H1 (cell line): ENCODE measurements at regions not wholly inside any gene's neighbourhood (a gene's known extent, or its start where the extent isn't known, plus 50 kb on each side); places are given as distances from the start of the nearest gene placed in this dataset.

Experiments
- CTCF ChIA-PET: fragments of 300-600 bp; sonication (Branson Sonifier 250); formaldehyde crosslinking; loops from one replicate; lab custom pipeline; 2021; ENCODE audit not compliant: partially characterized antibody; lab: Charles Lee
- POLR2A ChIA-PET: fragments of 300-600 bp; sonication (Branson Sonifier 250); formaldehyde crosslinking; loops from one replicate; lab custom pipeline; 2021; ENCODE audit warnings: inconsistent platforms; ENCODE audit not compliant: partially characterized antibody; lab: Charles Lee
- DNase-seq, 2 experiments: peaks; one replicate each; pipeline versions ENCODE4 v3.0.0 to v3.0.0-alpha.2; 2010 to 2022; ENCODE audit warnings: low spot score in 2 of 2, low read depth in 1 of 2, mixed read lengths in 1 of 2
- FAIRE-seq: peaks from 2 replicates; lab custom pipeline; 2011; peaks lifted over from hg19 to GRCh38; lab: Jason Lieb, UNC
- H2AFZ ChIP-seq: 2 replicates; pipeline ENCODE4 v1.8.1; 2012; ENCODE audit warnings: low read length, inconsistent platforms
- H2AK5ac ChIP-seq: 2 replicates; pipeline ENCODE4 v1.6.1; 2013; ENCODE audit warnings: low read depth, low read length
- H2BK120ac ChIP-seq: replicated peaks from 2 replicates; pipeline ENCODE3; 2013; ENCODE audit warnings: low read depth, low read length, inconsistent platforms
- H2BK12ac ChIP-seq: 2 replicates; pipeline ENCODE4 v1.6.1; 2013; ENCODE audit warnings: low read depth, low read length
- H2BK15ac ChIP-seq: 2 replicates; pipeline ENCODE4 v1.6.1; 2013; ENCODE audit warnings: low read length
- H2BK20ac ChIP-seq: 2 replicates; pipeline ENCODE4 v1.6.1; 2013; ENCODE audit warnings: low read length
- H2BK5ac ChIP-seq: 2 replicates; pipeline ENCODE4 v1.6.1; 2013; ENCODE audit warnings: low read depth, low read length
- H3K14ac ChIP-seq: 2 replicates; pipeline ENCODE4 v1.6.1; 2013; ENCODE audit warnings: inconsistent platforms; ENCODE audit not compliant: insufficient read length
- H3K18ac ChIP-seq: 2 replicates; pipeline ENCODE4 v1.6.1; 2013; ENCODE audit warnings: low read length; ENCODE audit errors: extremely low read depth
- H3K23ac ChIP-seq: 2 replicates; pipeline ENCODE4 v1.6.1; 2013; ENCODE audit warnings: inconsistent platforms; ENCODE audit not compliant: insufficient read length
- H3K23me2 ChIP-seq: 2 replicates; pipeline ENCODE4 v1.6.1; 2013; ENCODE audit warnings: low read depth, low read length
- H3K27ac ChIP-seq: 2 replicates; pipeline ENCODE4 v1.6.1; 2011; ENCODE audit warnings: low read depth, low read length, inconsistent platforms
- H3K27me3 ChIP-seq, 4 experiments: replicated peaks in 1 of 4; 1 replicate in 1 of 4; 2 replicates in 3 of 4; pipeline versions ENCODE4 v1.6.1 to v1.8.1; 2011 to 2013; ENCODE audit warnings: low read length in 3 of 4, mild to moderate bottlenecking in 3 of 4, inconsistent platforms in 2 of 4, mixed read lengths in 2 of 4, moderate library complexity in 1 of 4; ENCODE audit not compliant: control insufficient read depth in 3 of 4, insufficient read depth in 3 of 4; ENCODE audit errors: extremely low read depth in 1 of 4
- H3K36me3 ChIP-seq, 4 experiments: 2 replicates each; pipeline versions ENCODE4 v1.6.1 to v1.8.1; 2011 to 2013; ENCODE audit warnings: mild to moderate bottlenecking in 4 of 4, low read length in 3 of 4, moderate library complexity in 2 of 4, control low read depth in 1 of 4, inconsistent platforms in 1 of 4; ENCODE audit not compliant: insufficient read depth in 4 of 4, control insufficient read depth in 2 of 4
- H3K4ac ChIP-seq: replicated peaks from 2 replicates; pipeline ENCODE3; 2013; ENCODE audit warnings: low read length, low read depth, mixed read lengths, inconsistent platforms; ENCODE audit not compliant: insufficient read length
- H3K4me1 ChIP-seq, 4 experiments: replicated peaks in 1 of 4; 1 replicate in 1 of 4; 2 replicates in 3 of 4; pipeline versions ENCODE4 v1.6.1 to v1.8.1; 2011 to 2013; ENCODE audit warnings: low read length in 3 of 4, inconsistent platforms in 2 of 4, mixed read lengths in 1 of 4; ENCODE audit not compliant: insufficient read depth in 4 of 4, control insufficient read depth in 3 of 4
- H3K4me2 ChIP-seq, 2 experiments: 2 replicates each; pipeline versions ENCODE4 v1.6.1 to v1.8.1; 2011 to 2013; ENCODE audit warnings: low read depth in 2 of 2, low read length in 2 of 2, control low read depth in 1 of 2, inconsistent platforms in 1 of 2, mild to moderate bottlenecking in 1 of 2; ENCODE audit not compliant: insufficient read depth in 1 of 2
- H3K4me3 ChIP-seq, 4 experiments: fragments of 200-600, 300-600 bp in 1 of 4; sonication (generic), shearing (Covaris generic), sonication (Bioruptor Twin) in 1 of 4; 2 replicates each; pipeline versions ENCODE4 v1.5.1 to v1.8.1; 2011 to 2016; ENCODE audit warnings: low read length in 4 of 4, low read depth in 3 of 4, control low read depth in 2 of 4, inconsistent platforms in 2 of 4, mild to moderate bottlenecking in 2 of 4, mixed read lengths in 1 of 4, moderate library complexity in 1 of 4; ENCODE audit not compliant: insufficient read depth in 2 of 4; ENCODE audit errors: extremely low read depth in 1 of 4
- H3K56ac ChIP-seq: replicated peaks from 2 replicates; pipeline ENCODE3; 2013; ENCODE audit warnings: low read depth, mild to moderate bottlenecking, mixed read lengths, low read length, inconsistent platforms; ENCODE audit not compliant: insufficient read length
- H3K79me1 ChIP-seq: 2 replicates; pipeline ENCODE4 v1.6.1; 2013; ENCODE audit warnings: low read depth, low read length, control low read depth
- H3K79me2 ChIP-seq, 2 experiments: 2 replicates each; pipeline versions ENCODE4 v1.6.1 to v1.8.1; 2012 to 2013; ENCODE audit warnings: low read length in 2 of 2, mild to moderate bottlenecking in 2 of 2, inconsistent platforms in 1 of 2; ENCODE audit not compliant: insufficient read depth in 2 of 2, control insufficient read depth in 1 of 2
- H3K9ac ChIP-seq, 4 experiments: replicated peaks in 1 of 4; 1 replicate in 1 of 4; 2 replicates in 3 of 4; pipeline versions ENCODE4 v1.6.1 to v1.8.1; 2011 to 2013; ENCODE audit warnings: low read depth in 3 of 4, low read length in 3 of 4, control low read depth in 2 of 4, mild to moderate bottlenecking in 2 of 4, moderate library complexity in 2 of 4, inconsistent platforms in 1 of 4; ENCODE audit errors: extremely low read depth in 1 of 4
- H3K9me3 ChIP-seq, 2 experiments: 2 replicates each; pipeline versions ENCODE4 v1.6.1 to v1.8.1; 2012 to 2013; ENCODE audit warnings: mild to moderate bottlenecking in 2 of 2, moderate library complexity in 2 of 2, control low read depth in 1 of 2, inconsistent platforms in 1 of 2, low read depth in 1 of 2, low read length in 1 of 2, mixed read lengths in 1 of 2; ENCODE audit not compliant: insufficient read depth in 2 of 2
- H4K20me1 ChIP-seq, 2 experiments: replicated peaks in 1 of 2; 2 replicates each; pipeline versions ENCODE3 to v1.8.1; 2011 to 2013; ENCODE audit warnings: inconsistent platforms in 2 of 2, low read length in 2 of 2, mild to moderate bottlenecking in 1 of 2; ENCODE audit not compliant: insufficient read depth in 2 of 2, control insufficient read depth in 1 of 2
- H4K5ac ChIP-seq: 2 replicates; pipeline ENCODE4 v1.6.1; 2013; ENCODE audit warnings: low read length, low read depth, mixed read lengths, inconsistent platforms; ENCODE audit not compliant: insufficient read length
- H4K8ac ChIP-seq: 2 replicates; pipeline ENCODE4 v1.8.0; 2013; ENCODE audit warnings: mild to moderate bottlenecking, moderate library complexity, low read length, inconsistent platforms; ENCODE audit not compliant: insufficient read depth; ENCODE audit errors: extremely low read depth
- H4K91ac ChIP-seq: replicated peaks from 2 replicates; pipeline ENCODE3; 2013; ENCODE audit warnings: low read length, mixed read lengths, inconsistent platforms; ENCODE audit not compliant: insufficient read length
- CHD1 ChIP-seq: IDR thresholded peaks from 2 replicates; pipeline ENCODE4 v1.6.1; 2012; ENCODE audit warnings: low read depth, low read length, improper control_type of control experiment
- CREB1 ChIP-seq: IDR thresholded peaks from 2 replicates; pipeline ENCODE4 v1.6.1; 2012; ENCODE audit warnings: inconsistent platforms
- EZH2 ChIP-seq: fragments of 200-600 bp; sonication (generic); IDR thresholded peaks from 2 replicates; pipeline ENCODE4 v1.7.1; 2012; ENCODE audit warnings: low read depth, mild to moderate bottlenecking, moderate library complexity, low read length, inconsistent platforms; ENCODE audit not compliant: severe bottlenecking
- HDAC6 ChIP-seq: IDR thresholded peaks from one replicate; pipeline ENCODE4 v1.7.1; 2012; ENCODE audit warnings: low read depth, mild to moderate bottlenecking, inconsistent platforms, low read length, moderate library complexity
- KDM5A ChIP-seq: fragments of 200-600 bp; IDR thresholded peaks from 2 replicates; pipeline ENCODE4 v1.7.1; 2012; ENCODE audit warnings: mild to moderate bottlenecking, low read length, inconsistent platforms, mixed read lengths
- POLR2A ChIP-seq, 2 experiments: IDR thresholded peaks; 1 replicate in 1 of 2; 2 replicates in 1 of 2; pipeline ENCODE4 v1.6.1; 2011; ENCODE audit warnings: low read depth in 2 of 2, low read length in 2 of 2, mild to moderate bottlenecking in 2 of 2; ENCODE audit errors: control extremely low read depth in 1 of 2
- RBBP5 ChIP-seq: IDR thresholded peaks from 2 replicates; pipeline ENCODE4 v1.7.1; 2012; ENCODE audit warnings: low read depth, mild to moderate bottlenecking, inconsistent platforms, low read length, moderate library complexity, borderline replicate concordance
- SRF ChIP-seq: IDR thresholded peaks from 2 replicates; pipeline ENCODE4 v1.6.1; 2011; ENCODE audit warnings: mild to moderate bottlenecking, low read depth, low read length, moderate library complexity
- TCF12 ChIP-seq: IDR thresholded peaks from 2 replicates; pipeline ENCODE4 v1.6.1; 2011; ENCODE audit warnings: low read depth, mild to moderate bottlenecking, low read length
- WGBS, 2 experiments: shearing (Covaris generic) in 1 of 2; methylation state at CpG; one replicate each; pipeline versions ENCODE4 v1.1.6 to v1.1.7; 2013 to 2015; ENCODE audit warnings: low lambda C conversion rate in 2 of 2, mixed read lengths in 2 of 2, inconsistent platforms in 1 of 2, low coverage in 1 of 2, missing lambda C conversion rate in 1 of 2; ENCODE audit not compliant: insufficient replicate concordance in 2 of 2, insufficient coverage in 1 of 2, insufficient read length in 1 of 2; ENCODE audit errors: extremely low coverage in 1 of 2, missing lambda C conversion rate in 1 of 2; 5-methylcytosine and 5-hydroxymethylcytosine counted together
- TF ChIP-seq, protein P1 (sequence below): IDR thresholded peaks from 2 replicates; pipeline ENCODE4 v1.6.1; 2012; ENCODE audit warnings: low read length, inconsistent platforms

DNA sequence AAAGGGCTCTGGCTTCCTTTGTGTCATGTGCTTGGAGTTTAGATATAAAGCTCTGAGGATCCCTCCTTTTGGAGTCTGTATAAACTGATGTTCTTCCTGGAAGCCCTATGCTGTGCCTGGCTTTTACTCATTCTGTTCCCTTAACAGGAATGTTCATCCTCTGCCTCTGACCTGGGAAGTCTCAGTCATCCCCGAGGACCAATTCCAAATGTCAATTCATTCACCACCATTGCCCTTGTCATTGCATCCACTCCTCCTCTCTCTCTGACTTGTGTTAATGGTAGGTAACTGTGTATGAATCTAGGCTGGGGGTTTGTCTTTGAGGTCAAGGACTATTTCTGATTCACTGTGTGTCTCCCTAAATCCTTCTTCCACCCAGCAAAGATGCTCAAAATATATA, 204.2 kb upstream of the CAMK1G start:
- Histone ChIP-seq H3K9ac (no peak overlapping the region), H2BK12ac (no peak overlapping the region), H3K9me3 (no peaks in the 10 kb centered on the region), H2BK15ac (no peak overlapping the region), H3K4me1 (peaks cover 2 to 18% (median 12%) of the 10 kb centered on the region in 4 experiments; a peak in 5 of 7 replicates), H2BK120ac (no peak overlapping the region), H2BK5ac (no peak overlapping the region), H3K4ac (no peak overlapping the region), H3K23ac (no peak overlapping the region), H4K20me1 (no peaks in the 10 kb centered on the region), H3K14ac (no peak overlapping the region), H3K27ac (no peak overlapping the region), H3K36me3 (no peaks in the 10 kb centered on the region), H3K79me1 (no peaks in the 10 kb centered on the region), H4K5ac (no peak overlapping the region), H4K8ac (no peak overlapping the region), H3K4me2 (no peak overlapping the region), H2BK20ac (no peak overlapping the region), H3K79me2 (no peaks in the 10 kb centered on the region), H3K23me2 (no peaks in the 10 kb centered on the region), H4K91ac (no peak overlapping the region), H3K18ac (no peak overlapping the region), H3K4me3 (no peak overlapping the region), H2AFZ (no peak overlapping the region), H2AK5ac (no peak overlapping the region), H3K27me3 (no peaks in the 10 kb centered on the region), H3K56ac (no peak overlapping the region)
- FAIRE-seq = no peak
- CTCF ChIA-PET = interaction anchor here (1.1 to 2.2 kb wide), 6 partner anchors 25 to 176 kb away, joined by 3 to 9 read pairs (median 4); no protein-coding TSS in a partner anchor
- POLR2A ChIA-PET = no interaction called here
- no peak for DNase-seq
- TF ChIP-seq SRF (no peak), CREB1 (no peak), KDM5A (no peak), POLR2A (IDR thresholded peaks at IDR 0.05; ENCODE audit: control extremely low read depth in 1 of 2, low read depth in 2 of 2, low read length in 2 of 2) (no peak), CHD1 (no peak), HDAC6 (no peak), EZH2 (no peak), TCF12 (no peak), RBBP5 (no peak)
- TF ChIP-seq, protein P1, sequence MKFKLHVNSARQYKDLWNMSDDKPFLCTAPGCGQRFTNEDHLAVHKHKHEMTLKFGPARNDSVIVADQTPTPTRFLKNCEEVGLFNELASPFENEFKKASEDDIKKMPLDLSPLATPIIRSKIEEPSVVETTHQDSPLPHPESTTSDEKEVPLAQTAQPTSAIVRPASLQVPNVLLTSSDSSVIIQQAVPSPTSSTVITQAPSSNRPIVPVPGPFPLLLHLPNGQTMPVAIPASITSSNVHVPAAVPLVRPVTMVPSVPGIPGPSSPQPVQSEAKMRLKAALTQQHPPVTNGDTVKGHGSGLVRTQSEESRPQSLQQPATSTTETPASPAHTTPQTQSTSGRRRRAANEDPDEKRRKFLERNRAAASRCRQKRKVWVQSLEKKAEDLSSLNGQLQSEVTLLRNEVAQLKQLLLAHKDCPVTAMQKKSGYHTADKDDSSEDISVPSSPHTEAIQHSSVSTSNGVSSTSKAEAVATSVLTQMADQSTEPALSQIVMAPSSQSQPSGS = no peak
- WGBS, 2 experiments = 76% methylated on average over 1 of the region's 1 CpG; no CpG with 5 or more reads in 1 of the 2 experiments
